Liver (tissue), 3 donors: ENCODE measurements at regions not wholly inside any gene's neighbourhood (a gene's known extent, or its start where the extent isn't known, plus 50 kb on each side); places are given as distances from the start of the nearest gene placed in this dataset.

Experiments used
- ATF3 ChIP-seq: IDR thresholded peaks from 2 replicates; pipeline ENCODE4 v1.6.1; 2016; ENCODE audit warnings: antibody characterized with exemption
- CTCF ChIP-seq: fragments of 150-350 bp; IDR thresholded peaks from 2 replicates; pipeline ENCODE4 v1.5.1; 2017; ENCODE audit warnings: improper control_type of control experiment, low read depth, low read length; ENCODE audit not compliant: missing input control
- GABPA ChIP-seq, 2 donors: IDR thresholded peaks in 1 of 2; conservative IDR thresholded peaks in 1 of 2; 2 replicates each; pipeline ENCODE4 v1.6.1; 2016; ENCODE audit warnings: antibody characterized with exemption in 2 of 2, mild to moderate bottlenecking in 1 of 2, moderate library complexity in 1 of 2
- JUND ChIP-seq, 2 donors: IDR thresholded peaks; 2 replicates each; pipeline ENCODE4 v1.6.1; 2016; ENCODE audit warnings: antibody characterized with exemption in 2 of 2
- RAD21 ChIP-seq, 2 donors: IDR thresholded peaks; 2 replicates each; pipeline ENCODE4 v1.6.1; 2016; ENCODE audit warnings: antibody characterized with exemption in 2 of 2, mild to moderate bottlenecking in 2 of 2
- REST ChIP-seq: IDR thresholded peaks from 2 replicates; pipeline ENCODE4 v1.6.1; 2016; ENCODE audit warnings: antibody characterized with exemption, mild to moderate bottlenecking
- SP1 ChIP-seq: IDR thresholded peaks from 2 replicates; pipeline ENCODE4 v1.6.1; 2018; ENCODE audit warnings: antibody characterized with exemption, mild to moderate bottlenecking
- TAF1 ChIP-seq: conservative IDR thresholded peaks from 2 replicates; pipeline ENCODE4 v1.6.1; 2016; ENCODE audit warnings: antibody characterized with exemption, mild to moderate bottlenecking
- YY1 ChIP-seq: IDR thresholded peaks from 2 replicates; pipeline ENCODE4 v1.6.1; 2016; ENCODE audit warnings: antibody characterized with exemption, mild to moderate bottlenecking
- donor health status: healthy.
- donor health status: healthy.

GRCh38 chr17:22303865-22304264, 611.5 kb downstream of the KCNJ18 start:
- TF ChIP-seq JUND (IDR thresholded peaks at IDR 0.05) (no peak), CTCF (no peak), RAD21 (IDR thresholded peaks at IDR 0.05) (no peak), ATF3 (no peak), REST (no peak), GABPA (IDR thresholded peaks at IDR 0.05 in 1 of 2, conservative IDR thresholded peaks at IDR 0.05 in 1 of 2) (no peak), YY1 (no peak), SP1 (no peak), TAF1 (no peak)
